ENCODE measurements at regions not wholly inside any gene's neighbourhood (a gene's known extent, or its start where the extent isn't known, plus 50 kb on each side); places are given as distances from the start of the nearest gene placed in this dataset.

- Histone ChIP-seq H3K27me3 (ENCODE audit: control insufficient read depth, insufficient read depth, low read length) (no peaks in the 10 kb centered on the region), H3K27ac (ENCODE audit: insufficient read depth, low read length, poor library complexity, severe bottlenecking) (no peak overlapping the region), H3K4me1 (ENCODE audit: control insufficient read depth, insufficient read depth, low read length, poor library complexity, severe bottlenecking) (peaks cover 7% of the 10 kb centered on the region), H3K36me3 (ENCODE audit: control insufficient read depth, insufficient read depth, low read length) (peaks cover 31% of the 10 kb centered on the region), H3K4me3 (ENCODE audit: low read depth, low read length) (no peak overlapping the region), H3K9me3 (ENCODE audit: control insufficient read depth in 2 of 2, low read length in 2 of 2) (no peaks in the 10 kb centered on the region)
- Mint-ChIP-seq H3K9me3 (no peaks in the 10 kb centered on the region), H3K36me3 (peaks cover 36% of the 10 kb centered on the region), H3K27ac (peak overlapping the region in 1 of 3 donors; percentile 49), H3K4me1 (peaks cover 35 to 54% (median 41%) of the 10 kb centered on the region in 4 donors), H3K4me3 (no peak overlapping the region), H3K27me3 (no peaks in the 10 kb centered on the region)
- ATAC-seq (ENCODE audit: low read depth in 2 of 2) = no peak
- no peak for DNase-seq
These were observed 151.9 kb downstream of the HAUS1 start for GRCh38 chr18:46256078-46256477.

- no peak for DNase-seq
- Mint-ChIP-seq H3K27me3 (no peaks in the 10 kb centered on the region), H3K4me3 (no peak overlapping the region), H3K4me1 (peaks cover 42 to 64% (median 49%) of the 10 kb centered on the region in 4 donors), H3K9me3 (no peaks in the 10 kb centered on the region), H3K27ac (peak overlapping the region in 1 of 3 donors; percentile 3), H3K36me3 (peaks cover 38% of the 10 kb centered on the region)
- Histone ChIP-seq H3K4me3 (ENCODE audit: low read depth, low read length) (no peak overlapping the region), H3K4me1 (ENCODE audit: control insufficient read depth, insufficient read depth, low read length, poor library complexity, severe bottlenecking) (peaks cover 3% of the 10 kb centered on the region), H3K36me3 (ENCODE audit: control insufficient read depth, insufficient read depth, low read length) (peaks cover 35% of the 10 kb centered on the region), H3K27me3 (ENCODE audit: control insufficient read depth, insufficient read depth, low read length) (no peaks in the 10 kb centered on the region), H3K9me3 (ENCODE audit: control insufficient read depth in 2 of 2, low read length in 2 of 2) (no peaks in the 10 kb centered on the region), H3K27ac (ENCODE audit: insufficient read depth, low read length, poor library complexity, severe bottlenecking) (no peak overlapping the region)
- ATAC-seq (ENCODE audit: low read depth in 2 of 2) = no peak
These were observed 153.2 kb downstream of the HAUS1 start for GRCh38 chr18:46257366-46257765.

GRCh38 chr18:46260016-46260878 lies 156.1 kb downstream of the HAUS1 start:
- no peaks in the 10 kb centered on the region for H3K27me3 Mint-ChIP-seq
- Histone ChIP-seq H3K27ac (ENCODE audit: insufficient read depth, low read length, poor library complexity, severe bottlenecking) (no peak overlapping the region), H3K9me3 (ENCODE audit: control insufficient read depth in 2 of 2, low read length in 2 of 2) (no peaks in the 10 kb centered on the region), H3K4me3 (ENCODE audit: low read depth, low read length) (no peak overlapping the region), H3K36me3 (ENCODE audit: control insufficient read depth, insufficient read depth, low read length) (peaks cover 44% of the 10 kb centered on the region), H3K4me1 (ENCODE audit: control insufficient read depth, insufficient read depth, low read length, poor library complexity, severe bottlenecking) (peaks cover 13% of the 10 kb centered on the region), H3K27me3 (ENCODE audit: control insufficient read depth, insufficient read depth, low read length) (no peaks in the 10 kb centered on the region)
- no peak overlapping the region for H3K4me3 Mint-ChIP-seq
- H3K4me1 Mint-ChIP-seq = peaks cover 54 to 73% (median 65%) of the 10 kb centered on the region in 4 donors
- no peak for DNase-seq
- no peak for ATAC-seq (ENCODE audit: low read depth in 2 of 2)
- peaks cover 58% of the 10 kb centered on the region for H3K36me3 Mint-ChIP-seq
- peak overlapping the region in 2 of 3 donors; percentile 6 to 24 for H3K27ac Mint-ChIP-seq
- no peaks in the 10 kb centered on the region for H3K9me3 Mint-ChIP-seq

GRCh38 chr18:46260879-46261143 lies 156.6 kb downstream of the HAUS1 start:
- peaks cover 48% of the 10 kb centered on the region for H3K36me3 ChIP-seq (ENCODE audit: control insufficient read depth, insufficient read depth, low read length)
- Mint-ChIP-seq H3K27ac (peak overlapping the region; percentile 6 to 38 (median 24)), H3K36me3 (peaks cover 58% of the 10 kb centered on the region), H3K4me1 (peaks cover 55 to 76% (median 67%) of the 10 kb centered on the region in 4 donors), H3K4me3 (no peak overlapping the region), H3K9me3 (no peaks in the 10 kb centered on the region), H3K27me3 (no peaks in the 10 kb centered on the region)
- no peaks in the 10 kb centered on the region for H3K27me3 ChIP-seq (ENCODE audit: control insufficient read depth, insufficient read depth, low read length)
- DNase-seq (no peak), ATAC-seq (ENCODE audit: low read depth in 2 of 2) (no peak)
- no peak overlapping the region for H3K27ac ChIP-seq (ENCODE audit: insufficient read depth, low read length, poor library complexity, severe bottlenecking)
- peaks cover 13% of the 10 kb centered on the region for H3K4me1 ChIP-seq (ENCODE audit: control insufficient read depth, insufficient read depth, low read length, poor library complexity, severe bottlenecking)
- H3K4me3 ChIP-seq (ENCODE audit: low read depth, low read length) = no peak overlapping the region
- no peaks in the 10 kb centered on the region for H3K9me3 ChIP-seq (ENCODE audit: control insufficient read depth in 2 of 2, low read length in 2 of 2)

- Mint-ChIP-seq H3K4me1 (peaks cover 50 to 72% (median 61%) of the 10 kb centered on the region in 4 donors), H3K9me3 (no peaks in the 10 kb centered on the region), H3K27ac (peak overlapping the region in 1 of 3 donors; percentile 62), H3K27me3 (no peaks in the 10 kb centered on the region), H3K36me3 (peaks cover 49% of the 10 kb centered on the region), H3K4me3 (no peak overlapping the region)
- Histone ChIP-seq H3K27ac (ENCODE audit: insufficient read depth, low read length, poor library complexity, severe bottlenecking) (no peak overlapping the region), H3K4me1 (ENCODE audit: control insufficient read depth, insufficient read depth, low read length, poor library complexity, severe bottlenecking) (peaks cover 13% of the 10 kb centered on the region), H3K27me3 (ENCODE audit: control insufficient read depth, insufficient read depth, low read length) (no peaks in the 10 kb centered on the region), H3K9me3 (ENCODE audit: control insufficient read depth in 2 of 2, low read length in 2 of 2) (no peaks in the 10 kb centered on the region), H3K4me3 (ENCODE audit: low read depth, low read length) (no peak overlapping the region), H3K36me3 (ENCODE audit: control insufficient read depth, insufficient read depth, low read length) (peaks cover 40% of the 10 kb centered on the region)
- ATAC-seq (ENCODE audit: low read depth in 2 of 2) = no peak
- DNase-seq = no peak
These were observed 157.6 kb downstream of the HAUS1 start for GRCh38 chr18:46261799-46262198.

- peaks cover 45% of the 10 kb centered on the region for H3K36me3 Mint-ChIP-seq
- H3K4me3 Mint-ChIP-seq = no peak overlapping the region
- H3K27me3 Mint-ChIP-seq = no peaks in the 10 kb centered on the region
- no peaks in the 10 kb centered on the region for H3K9me3 Mint-ChIP-seq
- ATAC-seq (ENCODE audit: low read depth in 2 of 2) = no peak
- H3K4me1 ChIP-seq (ENCODE audit: control insufficient read depth, insufficient read depth, low read length, poor library complexity, severe bottlenecking) = peaks cover 13% of the 10 kb centered on the region
- peaks cover 41% of the 10 kb centered on the region for H3K36me3 ChIP-seq (ENCODE audit: control insufficient read depth, insufficient read depth, low read length)
- peak overlapping the region in 2 of 3 donors; percentile 46 to 62 for H3K27ac Mint-ChIP-seq
- DNase-seq = no peak
- peaks cover 42 to 66% (median 56%) of the 10 kb centered on the region in 4 donors for H3K4me1 Mint-ChIP-seq
- no peak overlapping the region for H3K27ac ChIP-seq (ENCODE audit: insufficient read depth, low read length, poor library complexity, severe bottlenecking)
- no peaks in the 10 kb centered on the region for H3K27me3 ChIP-seq (ENCODE audit: control insufficient read depth, insufficient read depth, low read length)
- no peaks in the 10 kb centered on the region for H3K9me3 ChIP-seq (ENCODE audit: control insufficient read depth in 2 of 2, low read length in 2 of 2)
- H3K4me3 ChIP-seq (ENCODE audit: low read depth, low read length) = no peak overlapping the region
These were observed 158.7 kb downstream of the HAUS1 start for GRCh38 chr18:46262856-46263255.

- no peaks in the 10 kb centered on the region for H3K9me3 Mint-ChIP-seq
- H3K27ac Mint-ChIP-seq = peak overlapping the region in 1 of 3 donors; percentile 71
- peaks cover 51% of the 10 kb centered on the region for H3K36me3 ChIP-seq (ENCODE audit: control insufficient read depth, insufficient read depth, low read length)
- H3K36me3 Mint-ChIP-seq = peaks cover 52% of the 10 kb centered on the region
- H3K27me3 ChIP-seq (ENCODE audit: control insufficient read depth, insufficient read depth, low read length) = no peaks in the 10 kb centered on the region
- no peak overlapping the region for H3K4me3 ChIP-seq (ENCODE audit: low read depth, low read length)
- DNase-seq (peak in 1 of 3 donors; percentile 50), ATAC-seq (ENCODE audit: low read depth in 2 of 2) (peak; percentile 39 to 73)
- peak overlapping the region; percentile 55 for H3K27ac ChIP-seq (ENCODE audit: insufficient read depth, low read length, poor library complexity, severe bottlenecking)
- no peaks in the 10 kb centered on the region for H3K9me3 ChIP-seq (ENCODE audit: control insufficient read depth in 2 of 2, low read length in 2 of 2)
- no peaks in the 10 kb centered on the region for H3K27me3 Mint-ChIP-seq
- peak overlapping the region in 2 of 4 donors; percentile 26 to 63 for H3K4me3 Mint-ChIP-seq
- peaks cover 13% of the 10 kb centered on the region for H3K4me1 ChIP-seq (ENCODE audit: control insufficient read depth, insufficient read depth, low read length, poor library complexity, severe bottlenecking)
- H3K4me1 Mint-ChIP-seq = peaks cover 48 to 67% (median 61%) of the 10 kb centered on the region in 4 donors
These were observed 160.1 kb downstream of the HAUS1 start for GRCh38 chr18:46264255-46264654.

All from CD4-positive, CD25-positive, alpha-beta regulatory T cell (primary cell).